Neuronal stem cell (in vitro differentiated cells): ENCODE measurements at regions not wholly inside any gene's neighbourhood (a gene's known extent, or its start where the extent isn't known, plus 50 kb on each side); places are given as distances from the start of the nearest gene placed in this dataset.

Experiments
- DNase-seq: peaks from one replicate; pipeline ENCODE4 v3.0.0-alpha.2; 2013; ENCODE audit warnings: low spot score
- H2AFZ ChIP-seq: one replicate; pipeline ENCODE4 v1.6.1; 2013; ENCODE audit warnings: mild to moderate bottlenecking, low read length, inconsistent platforms
- H2AK5ac ChIP-seq: 2 replicates; pipeline ENCODE4 v1.6.1; 2013; ENCODE audit warnings: low read depth, mild to moderate bottlenecking, inconsistent platforms, low read length, moderate library complexity, mixed read lengths
- H2BK120ac ChIP-seq: 2 replicates; pipeline ENCODE4 v1.6.1; 2013; ENCODE audit warnings: low read depth, mild to moderate bottlenecking, inconsistent platforms, low read length, moderate library complexity, mixed read lengths
- H2BK12ac ChIP-seq: one replicate; pipeline ENCODE4 v1.6.1; 2013; ENCODE audit warnings: low read length, inconsistent platforms
- H2BK15ac ChIP-seq: 2 replicates; pipeline ENCODE4 v1.6.1; 2013; ENCODE audit warnings: mild to moderate bottlenecking, low read length, inconsistent platforms, mixed read lengths
- H2BK5ac ChIP-seq: one replicate; pipeline ENCODE4 v1.6.1; 2013; ENCODE audit warnings: inconsistent platforms, mild to moderate bottlenecking, low read length, moderate library complexity
- H3K14ac ChIP-seq: one replicate; pipeline ENCODE4 v1.6.1; 2013; ENCODE audit warnings: low read length, inconsistent platforms
- H3K18ac ChIP-seq: 2 replicates; pipeline ENCODE4 v1.6.1; 2013; ENCODE audit warnings: low read length, inconsistent platforms
- H3K23ac ChIP-seq: 2 replicates; pipeline ENCODE4 v1.6.1; 2013; ENCODE audit warnings: low read depth, mild to moderate bottlenecking, mixed read lengths, low read length, inconsistent platforms; ENCODE audit not compliant: poor library complexity
- H3K27ac ChIP-seq: replicated peaks from 3 replicates; pipeline ENCODE4 v1.5.1; 2013; ENCODE audit warnings: low read length, inconsistent platforms
- H3K27me3 ChIP-seq, 3 experiments: 2 replicates each; pipeline ENCODE4 v1.6.1; 2013; ENCODE audit warnings: low read length in 3 of 3, mild to moderate bottlenecking in 2 of 3, inconsistent platforms in 1 of 3, low read depth in 1 of 3, mixed read lengths in 1 of 3, moderate library complexity in 1 of 3; ENCODE audit not compliant: control insufficient read depth in 3 of 3, insufficient read depth in 3 of 3
- H3K36me3 ChIP-seq, 2 donors: replicated peaks in 1 of 2; 2 replicates each; pipeline ENCODE4 v1.6.1; 2013; ENCODE audit warnings: low read length in 2 of 2; ENCODE audit not compliant: control insufficient read depth in 2 of 2, insufficient read depth in 2 of 2
- H3K4ac ChIP-seq: 2 replicates; pipeline ENCODE4 v1.6.1; 2013; ENCODE audit warnings: inconsistent platforms, mild to moderate bottlenecking, low read length, moderate library complexity
- H3K4me1 ChIP-seq, 2 donors: 1 replicate in 1 of 2; 2 replicates in 1 of 2; pipeline ENCODE4 v1.6.1; 2013; ENCODE audit warnings: low read length in 2 of 2, low read depth in 1 of 2; ENCODE audit not compliant: control insufficient read depth in 2 of 2, insufficient read depth in 1 of 2
- H3K4me2 ChIP-seq: one replicate; pipeline ENCODE4 v1.6.1; 2013; ENCODE audit warnings: mild to moderate bottlenecking, low read length, inconsistent platforms; ENCODE audit not compliant: insufficient read depth, poor library complexity, severe bottlenecking
- H3K4me3 ChIP-seq, 2 donors: 2 replicates each; pipeline ENCODE4 v1.5.1; 2013; ENCODE audit warnings: low read length in 2 of 2, mild to moderate bottlenecking in 2 of 2, inconsistent platforms in 1 of 2, moderate library complexity in 1 of 2
- H3K79me1 ChIP-seq: one replicate; pipeline ENCODE4 v1.6.1; 2013; ENCODE audit warnings: low read depth, mild to moderate bottlenecking, inconsistent platforms, low read length, moderate library complexity
- H3K9ac ChIP-seq: one replicate; pipeline ENCODE4 v1.6.1; 2013; ENCODE audit warnings: mild to moderate bottlenecking, low read depth, low read length, inconsistent platforms; ENCODE audit not compliant: poor library complexity
- H3K9me3 ChIP-seq, 2 donors: replicated peaks in 1 of 2; 2 replicates each; pipeline versions ENCODE3 to v1.6.1; 2013; ENCODE audit warnings: low read length in 2 of 2, mild to moderate bottlenecking in 2 of 2, inconsistent platforms in 1 of 2, low read depth in 1 of 2, mixed read lengths in 1 of 2, moderate library complexity in 1 of 2; ENCODE audit not compliant: control insufficient read depth in 2 of 2, insufficient read depth in 1 of 2
- H4K8ac ChIP-seq: one replicate; pipeline ENCODE4 v1.6.1; 2013; ENCODE audit warnings: low read depth, mild to moderate bottlenecking, inconsistent platforms, low read length, moderate library complexity
- H4K91ac ChIP-seq: one replicate; pipeline ENCODE4 v1.6.1; 2013; ENCODE audit warnings: low read length, low read depth, mild to moderate bottlenecking, inconsistent platforms; ENCODE audit not compliant: poor library complexity
- WGBS, 2 donors: extraction: QIAGEN DNeasy Blood & Tissue Kit; methylation state at CpG; one replicate each; pipeline ENCODE4 v1.1.7; 2013; ENCODE audit warnings: missing lambda C conversion rate in 2 of 2, mixed read lengths in 1 of 2; ENCODE audit not compliant: insufficient read length in 2 of 2, insufficient replicate concordance in 1 of 2; ENCODE audit errors: extremely low coverage in 2 of 2; 5-methylcytosine and 5-hydroxymethylcytosine counted together

GRCh38 chr11:26777372-26777808, 55.5 kb upstream of the SLC5A12 start:
- no peak overlapping the region for H2AK5ac ChIP-seq
- no peak overlapping the region for H3K23ac ChIP-seq
- H3K18ac ChIP-seq: no peak overlapping the region
- H2BK120ac ChIP-seq: no peak overlapping the region
- H2BK15ac ChIP-seq: no peak overlapping the region
- H3K9me3 ChIP-seq: no peaks in the 10 kb centered on the region
- no peaks in the 10 kb centered on the region for H3K4me1 ChIP-seq
- no peak overlapping the region for H2BK5ac ChIP-seq
- H4K91ac ChIP-seq: no peak overlapping the region
- H3K4me3 ChIP-seq: no peak overlapping the region
- no peak overlapping the region for H3K14ac ChIP-seq
- H3K27me3 ChIP-seq: peaks cover 0 to 4% (median 0%) of the 10 kb centered on the region in 3 experiments
- H3K36me3 ChIP-seq: no peaks in the 10 kb centered on the region
- H3K4ac ChIP-seq: no peak overlapping the region
- no peak overlapping the region for H3K4me2 ChIP-seq
- peak overlapping the region; percentile 21 for H2AFZ ChIP-seq
- no peak for DNase-seq
- H3K9ac ChIP-seq: no peak overlapping the region
- H2BK12ac ChIP-seq: no peak overlapping the region
- no peak overlapping the region for H4K8ac ChIP-seq
- H3K79me1 ChIP-seq: no peaks in the 10 kb centered on the region
- H3K27ac ChIP-seq: no peak overlapping the region
- no CpG with 5 or more reads among the region's 5 CpGs for WGBS, 2 donors

GRCh38 chr11:26778000-26778757, 56.3 kb upstream of the SLC5A12 start:
- Histone ChIP-seq H3K4me3 (no peak overlapping the region), H2BK12ac (no peak overlapping the region), H3K79me1 (no peaks in the 10 kb centered on the region), H2BK15ac (no peak overlapping the region), H3K4me2 (no peak overlapping the region), H2AK5ac (no peak overlapping the region), H3K9ac (no peak overlapping the region), H4K91ac (no peak overlapping the region), H3K27ac (no peak overlapping the region), H4K8ac (no peak overlapping the region), H3K36me3 (no peaks in the 10 kb centered on the region), H3K4ac (no peak overlapping the region), H2BK5ac (no peak overlapping the region), H2BK120ac (no peak overlapping the region), H3K18ac (no peak overlapping the region), H3K4me1 (no peaks in the 10 kb centered on the region), H3K23ac (no peak overlapping the region), H3K14ac (no peak overlapping the region), H3K27me3 (peaks cover 0 to under 1% (median 0%) of the 10 kb centered on the region in 3 experiments), H3K9me3 (no peaks in the 10 kb centered on the region), H2AFZ (no peak overlapping the region)
- WGBS, 2 donors: no CpG with 5 or more reads among the region's 8 CpGs
- no peak for DNase-seq

GRCh38 chr11:26779074-26779865, 57.4 kb upstream of the SLC5A12 start:
- DNase-seq: no peak
- H3K4me1 ChIP-seq: no peaks in the 10 kb centered on the region
- H2BK12ac ChIP-seq: no peak overlapping the region
- H3K27ac ChIP-seq: no peak overlapping the region
- no peak overlapping the region for H2BK15ac ChIP-seq
- H3K27me3 ChIP-seq: no peaks in the 10 kb centered on the region
- H3K36me3 ChIP-seq: no peaks in the 10 kb centered on the region
- no peak overlapping the region for H2AFZ ChIP-seq
- no peak overlapping the region for H3K18ac ChIP-seq
- H2BK120ac ChIP-seq: no peak overlapping the region
- no peak overlapping the region for H3K4me3 ChIP-seq
- H3K9ac ChIP-seq: no peak overlapping the region
- H4K91ac ChIP-seq: no peak overlapping the region
- H3K4me2 ChIP-seq: no peak overlapping the region
- no peak overlapping the region for H2AK5ac ChIP-seq
- no peak overlapping the region for H3K4ac ChIP-seq
- peaks cover 3 to 4% of the 10 kb centered on the region in 2 donors for H3K9me3 ChIP-seq
- WGBS, 2 donors: no CpG with 5 or more reads among the region's 4 CpGs
- no peaks in the 10 kb centered on the region for H3K79me1 ChIP-seq
- H3K23ac ChIP-seq: no peak overlapping the region
- no peak overlapping the region for H3K14ac ChIP-seq
- no peak overlapping the region for H4K8ac ChIP-seq
- H2BK5ac ChIP-seq: no peak overlapping the region

GRCh38 chr11:26780376-26781085, 58.7 kb upstream of the SLC5A12 start:
- WGBS, 2 donors: no CpG with 5 or more reads among the region's 3 CpGs
- no peak overlapping the region for H2BK12ac ChIP-seq
- H2BK120ac ChIP-seq: no peak overlapping the region
- no peak overlapping the region for H2AK5ac ChIP-seq
- H3K9me3 ChIP-seq: peaks cover 3 to 7% of the 10 kb centered on the region in 2 donors
- no peak overlapping the region for H2BK5ac ChIP-seq
- no peak overlapping the region for H3K4ac ChIP-seq
- no peak overlapping the region for H3K18ac ChIP-seq
- H3K36me3 ChIP-seq: no peaks in the 10 kb centered on the region
- no peak overlapping the region for H3K4me3 ChIP-seq
- no peak overlapping the region for H3K9ac ChIP-seq
- no peak overlapping the region for H3K4me2 ChIP-seq
- DNase-seq: no peak
- H2AFZ ChIP-seq: no peak overlapping the region
- H3K4me1 ChIP-seq: no peaks in the 10 kb centered on the region
- no peak overlapping the region for H3K27ac ChIP-seq
- H2BK15ac ChIP-seq: no peak overlapping the region
- no peak overlapping the region for H4K8ac ChIP-seq
- H3K14ac ChIP-seq: no peak overlapping the region
- H3K27me3 ChIP-seq: no peaks in the 10 kb centered on the region
- H3K23ac ChIP-seq: no peak overlapping the region
- no peaks in the 10 kb centered on the region for H3K79me1 ChIP-seq
- H4K91ac ChIP-seq: no peak overlapping the region
